HG02623 (cell line): ENCODE measurements at regions not wholly inside any gene's neighbourhood (a gene's known extent, or its start where the extent isn't known, plus 50 kb on each side); places are given as distances from the start of the nearest gene placed in this dataset.
"Not testable (repeated sequence)": the region's sequence is repeated elsewhere in the genome, so short reads cannot be mapped to it uniquely, and the experiment has no call there.

Source experiments
- ATAC-seq: cut with Tn5 transposase; IDR thresholded peaks from one replicate; pipeline ENCODE4 v1.9.1; 2021; ENCODE audit warnings: moderate library complexity; ENCODE audit not compliant: unreplicated experiment

DNA sequence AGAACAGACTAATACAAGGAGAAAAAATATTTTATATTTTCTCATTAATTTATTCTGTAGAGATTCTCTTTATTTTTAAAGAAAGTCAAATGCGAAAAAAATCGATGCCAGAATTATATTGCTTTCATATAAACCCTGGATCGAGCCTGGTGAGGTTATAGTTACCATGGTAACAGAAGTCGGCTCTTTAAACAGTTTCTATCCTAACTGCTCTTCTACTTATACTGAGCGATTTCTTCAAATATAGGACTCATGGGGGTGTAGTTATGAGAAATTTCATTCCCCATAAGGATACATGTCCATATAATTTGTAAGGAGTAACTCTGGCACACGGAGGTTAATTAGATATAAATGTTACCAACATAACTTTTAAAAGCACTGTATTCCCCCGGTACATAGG, 973.5 kb upstream of the NCAM2 start:
- no peak for ATAC-seq

GRCh38 chr21:20026543-20026942, 971.7 kb upstream of the NCAM2 start:
- no peak for ATAC-seq

DNA sequence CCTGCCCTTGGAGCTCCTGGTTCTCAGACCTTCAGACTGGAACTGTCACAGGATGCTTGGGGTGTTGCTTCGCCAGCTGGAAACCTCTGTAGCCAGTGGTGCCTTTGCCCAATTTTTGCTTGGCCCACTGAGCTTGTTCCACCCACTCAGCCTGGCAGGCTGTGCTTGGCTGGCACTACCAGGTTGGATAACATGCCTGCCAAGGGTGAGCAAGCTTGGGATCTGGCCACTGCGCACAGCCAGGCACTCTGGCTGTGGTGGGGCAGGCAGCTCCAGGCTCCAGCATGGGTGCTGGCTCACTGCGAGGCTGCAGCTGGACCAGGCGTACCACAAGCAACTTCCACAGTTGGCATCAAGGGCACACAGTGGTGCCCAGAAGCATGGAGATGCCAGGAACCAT, 967.8 kb upstream of the NCAM2 start:
- no peak for ATAC-seq

DNA sequence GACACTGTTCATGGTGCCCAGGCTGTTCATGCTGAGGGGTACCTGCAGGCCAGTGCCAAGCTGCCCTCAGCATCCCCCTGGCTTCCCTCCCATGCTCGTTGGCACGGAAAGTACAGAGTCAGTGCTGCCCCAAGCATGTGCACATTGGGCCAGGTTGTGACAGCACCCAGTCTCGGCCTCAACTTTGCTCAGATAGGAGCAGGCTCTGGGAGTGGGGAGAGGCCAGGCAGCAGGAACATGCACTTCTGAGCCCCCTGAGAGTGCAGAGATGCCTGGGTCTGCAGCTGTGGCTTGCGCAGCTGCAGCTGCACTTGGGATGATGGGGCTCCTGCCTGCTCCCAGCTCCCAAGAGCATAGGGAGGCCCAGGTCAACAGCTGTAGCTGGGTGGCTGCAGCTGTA, 966.4 kb upstream of the NCAM2 start:
- no peak for ATAC-seq

- no peak for ATAC-seq
Observed at GRCh38 chr21:20040768-20041167, 957.4 kb upstream of the NCAM2 start.

GRCh38 chr21:20045197-20045596, 953.0 kb upstream of the NCAM2 start:
- no peak for ATAC-seq

DNA sequence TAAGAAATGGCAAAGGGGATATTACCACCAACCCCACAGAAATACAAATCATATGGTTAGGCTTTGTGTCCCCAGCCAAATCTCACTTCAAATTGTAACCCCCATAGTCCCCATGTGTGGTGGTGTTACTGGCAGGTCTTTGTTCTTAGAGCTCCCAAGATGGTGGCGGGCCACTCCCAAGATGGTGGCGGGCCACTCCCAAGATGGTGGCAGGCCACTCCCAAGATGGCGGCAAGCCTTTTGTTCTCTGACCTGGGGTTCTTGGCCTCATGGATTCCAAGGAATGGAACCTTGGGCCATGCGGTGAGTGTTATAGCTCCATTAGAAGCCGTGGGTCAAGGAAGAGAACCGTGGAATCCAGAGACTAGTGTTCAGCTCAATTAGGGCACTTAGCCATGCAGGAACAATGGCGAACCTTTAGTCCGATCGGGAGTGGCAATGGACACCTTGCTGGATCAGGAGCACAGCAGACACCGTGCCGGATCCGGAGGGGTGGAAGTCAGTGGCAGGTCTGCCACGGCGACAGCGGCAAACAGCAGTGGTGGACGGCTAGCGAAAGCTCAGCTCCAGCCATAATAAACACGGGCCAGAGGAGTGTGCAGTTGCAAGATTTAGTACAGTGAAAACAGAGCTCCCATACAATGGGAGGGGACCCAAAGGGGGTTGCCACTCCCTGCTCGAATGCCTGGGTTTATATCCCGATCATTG, 949.9 kb upstream of the NCAM2 start:
- not testable (repeated sequence) for ATAC-seq

GRCh38 chr21:20083336-20083735, 914.9 kb upstream of the NCAM2 start:
- no peak for ATAC-seq

GRCh38 chr21:20083925-20084324, 914.3 kb upstream of the NCAM2 start:
- ATAC-seq, result no peak

DNA sequence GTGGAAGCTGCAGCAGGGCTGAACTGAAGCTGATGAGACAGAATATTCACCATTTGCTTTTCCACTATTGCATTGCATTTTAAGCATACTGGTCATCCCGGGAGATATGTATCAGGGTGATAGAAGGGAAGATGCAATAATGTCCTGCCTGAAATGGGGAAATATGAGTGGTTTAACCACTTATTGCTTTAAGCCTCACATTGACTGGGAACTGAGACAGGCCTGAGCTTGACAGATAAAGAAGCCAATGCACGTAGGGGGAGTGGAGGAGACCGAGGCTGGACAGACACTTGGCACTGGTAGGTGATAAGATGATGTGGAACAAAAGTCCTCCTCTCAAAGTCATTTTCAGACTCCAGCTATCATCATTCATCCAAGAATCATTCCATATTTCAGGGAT, 911.7 kb upstream of the NCAM2 start:
- no peak for ATAC-seq

GRCh38 chr21:20106368-20106767, 891.8 kb upstream of the NCAM2 start:
- ATAC-seq, result no peak

GRCh38 chr21:20108016-20108415, 890.2 kb upstream of the NCAM2 start:
- ATAC-seq, result no peak

- ATAC-seq, result no peak
Observed at GRCh38 chr21:20108976-20109540, 889.2 kb upstream of the NCAM2 start.

- no peak for ATAC-seq
Observed at GRCh38 chr21:20110368-20110767, 887.8 kb upstream of the NCAM2 start.

DNA sequence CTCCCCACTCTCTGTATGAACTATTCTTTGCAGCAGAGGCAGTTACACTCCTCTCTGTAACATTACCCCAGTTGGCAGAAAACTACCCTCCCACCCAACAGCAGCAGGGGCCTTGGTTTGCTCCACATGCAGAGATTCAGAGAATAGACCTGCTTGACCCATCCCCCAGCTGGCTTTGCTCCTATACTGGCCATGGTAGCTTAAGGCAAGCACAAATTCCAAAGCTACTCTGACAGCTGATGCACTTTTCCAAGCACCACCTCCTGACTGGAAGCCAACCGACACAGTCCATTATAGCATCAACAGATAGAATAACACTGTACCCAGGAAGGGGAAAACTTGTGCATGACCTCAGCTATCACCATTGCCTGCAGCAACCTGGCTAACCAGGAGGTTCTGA, 846.5 kb upstream of the NCAM2 start:
- no peak for ATAC-seq

GRCh38 chr21:20163167-20163566, 835.0 kb upstream of the NCAM2 start:
- ATAC-seq, result no peak

DNA sequence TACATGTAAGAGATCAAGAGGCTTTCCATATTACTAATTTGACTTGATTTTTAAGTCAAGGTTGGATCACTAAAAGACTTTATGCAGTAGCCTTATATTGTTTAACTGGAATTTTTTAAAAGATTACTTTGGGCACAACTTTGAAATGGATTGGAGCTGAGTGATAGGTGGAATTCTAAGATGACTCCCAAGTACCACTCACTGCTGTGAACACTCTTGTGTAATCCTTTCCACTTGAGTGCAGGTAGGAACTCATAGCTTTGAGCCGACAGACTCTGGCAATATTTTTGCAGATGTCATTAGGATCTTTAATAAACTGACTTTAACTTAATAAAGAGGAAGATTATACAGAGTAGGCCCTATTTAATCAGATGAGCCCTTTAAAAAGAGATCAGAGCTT, 831.1 kb upstream of the NCAM2 start:
- no peak for ATAC-seq

DNA sequence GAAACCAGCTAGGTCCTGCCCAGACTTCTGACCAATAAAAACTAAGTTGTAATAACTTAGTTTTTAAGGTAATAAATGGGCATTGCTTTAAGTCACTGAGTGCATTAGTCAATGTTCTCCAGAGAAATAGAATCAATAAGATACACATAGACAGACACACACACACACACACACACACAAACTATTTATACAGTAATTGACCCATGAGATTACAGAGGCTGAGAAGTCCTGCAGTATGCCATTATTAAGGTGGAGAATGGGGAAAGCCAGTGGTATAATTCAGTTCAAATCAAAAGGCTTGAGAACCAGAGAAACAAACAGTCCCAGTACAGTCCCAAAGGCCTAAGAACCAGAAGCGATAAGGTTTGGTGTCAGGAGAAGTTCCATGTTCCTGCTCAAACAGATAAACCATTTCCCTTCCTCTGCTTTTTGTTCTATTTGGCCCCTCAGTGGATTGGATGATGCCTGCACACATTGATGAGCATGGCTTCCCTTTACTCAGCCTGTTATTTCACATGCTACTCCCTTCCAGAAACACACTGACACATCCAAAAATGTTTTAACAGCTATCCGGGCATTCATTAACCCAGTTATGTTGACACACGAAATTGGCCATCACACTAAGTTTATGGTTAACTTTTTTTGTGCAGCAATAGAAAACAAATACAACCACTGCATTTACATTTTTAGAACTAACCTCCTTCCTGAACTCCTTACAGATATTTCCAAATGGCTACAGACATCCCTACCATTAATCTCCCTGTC, 828.2 kb upstream of the NCAM2 start:
- no peak for ATAC-seq

DNA sequence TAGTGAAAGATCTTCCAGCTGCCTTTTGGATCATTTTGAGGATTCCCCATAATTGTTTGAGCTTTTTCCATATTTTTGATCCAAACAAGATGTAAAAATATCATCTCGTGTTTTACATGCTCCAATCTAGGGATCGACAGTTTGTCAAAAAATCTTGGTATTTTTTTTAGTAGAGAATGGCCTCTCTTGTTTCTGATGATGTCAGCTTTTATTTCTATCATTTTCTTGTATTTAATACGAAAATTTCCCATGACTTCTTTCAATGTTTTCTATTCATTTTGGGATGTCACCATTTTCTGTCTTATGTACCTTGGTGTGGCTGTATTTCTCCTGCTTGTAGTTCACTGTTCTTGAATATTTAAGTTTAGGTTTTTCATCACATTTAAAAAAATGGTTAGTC, 812.0 kb upstream of the NCAM2 start:
- ATAC-seq, result no peak

- ATAC-seq, result no peak
Observed at GRCh38 chr21:20187028-20187427, 811.2 kb upstream of the NCAM2 start.

GRCh38 chr21:20201323-20201722, 796.9 kb upstream of the NCAM2 start:
- not testable (repeated sequence) for ATAC-seq

DNA sequence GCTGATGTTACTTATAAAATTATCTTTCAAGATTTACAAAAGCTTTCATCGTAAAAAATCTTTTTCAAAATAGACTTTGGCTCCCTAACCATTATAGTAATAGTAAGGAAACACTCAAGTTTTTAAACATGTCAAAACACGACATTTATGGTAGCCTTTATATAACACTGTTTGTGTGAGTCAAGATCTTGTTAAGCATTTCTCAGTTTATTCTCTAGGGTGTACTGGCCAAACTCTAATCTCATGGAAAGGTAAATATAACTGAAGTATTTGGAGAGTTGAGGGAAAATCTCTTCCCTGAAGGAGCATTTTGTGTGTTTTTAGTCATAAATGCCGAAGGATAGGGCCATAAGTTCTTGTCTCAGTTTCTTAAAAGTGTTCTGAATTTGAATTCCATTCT, 790.9 kb upstream of the NCAM2 start:
- ATAC-seq, result no peak
